ENCODE measurements at regions not wholly inside any gene's neighbourhood (a gene's known extent, or its start where the extent isn't known, plus 50 kb on each side); places are given as distances from the start of the nearest gene placed in this dataset.

DNA sequence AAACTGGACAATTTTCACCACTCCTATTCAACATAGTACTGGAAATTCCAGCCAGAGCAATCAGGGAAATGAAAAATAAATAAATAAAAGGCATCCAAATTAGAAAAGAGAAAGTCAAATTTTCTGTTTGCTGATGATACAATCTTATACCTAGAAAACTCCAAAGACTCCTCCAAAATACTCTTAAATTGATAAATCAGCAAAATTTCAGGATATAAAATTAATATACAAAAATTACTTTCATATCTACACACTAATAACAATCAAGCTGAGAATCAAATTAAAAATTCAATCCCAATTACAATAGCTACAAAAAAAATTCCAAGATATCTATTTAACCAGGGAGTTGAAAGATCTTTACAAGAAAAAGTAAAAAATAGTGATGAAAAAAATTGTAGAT, 651.9 kb downstream of the DTWD2 start:
- H3K27ac ChIP-seq (ENCODE audit: low read length) = no peak overlapping the region
- no peaks in the 10 kb centered on the region for H3K79me2 ChIP-seq (replicated peaks; ENCODE audit: insufficient read depth, low read length)
- no peaks in the 10 kb centered on the region for H3K9me2 ChIP-seq (ENCODE audit: insufficient read depth, low read length)
- H3K4me2 ChIP-seq (ENCODE audit: low read length) = no peak overlapping the region
- H3K9me3 ChIP-seq (ENCODE audit: low read length) = no peaks in the 10 kb centered on the region
- no peaks in the 10 kb centered on the region for H3F3A ChIP-seq (ENCODE audit: insufficient read depth, low read length, poor library complexity, severe bottlenecking)
- no peak overlapping the region for H3K9ac ChIP-seq (ENCODE audit: low read length)
- H2AFZ ChIP-seq (ENCODE audit: low read depth, low read length) = no peak overlapping the region
- TF ChIP-seq MXI1 (conservative IDR thresholded peaks at IDR 0.05; ENCODE audit: poor library complexity, severe bottlenecking) (no peak), EP300 (conservative IDR thresholded peaks at IDR 0.05; ENCODE audit: poor library complexity, severe bottlenecking) (no peak), EZH2 (IDR thresholded peaks at IDR 0.05; ENCODE audit: borderline replicate concordance, insufficient read depth, low read length, poor library complexity, severe bottlenecking) (no peak), POLR2AphosphoS5 (IDR thresholded peaks at IDR 0.05) (no peak), SMC3 (conservative IDR thresholded peaks at IDR 0.05; ENCODE audit: poor library complexity) (no peak), TAF1 (IDR thresholded peaks at IDR 0.05; ENCODE audit: low read depth) (no peak), RAD21 (conservative IDR thresholded peaks at IDR 0.05) (no peak)
- TF ChIP-seq, protein P1, sequence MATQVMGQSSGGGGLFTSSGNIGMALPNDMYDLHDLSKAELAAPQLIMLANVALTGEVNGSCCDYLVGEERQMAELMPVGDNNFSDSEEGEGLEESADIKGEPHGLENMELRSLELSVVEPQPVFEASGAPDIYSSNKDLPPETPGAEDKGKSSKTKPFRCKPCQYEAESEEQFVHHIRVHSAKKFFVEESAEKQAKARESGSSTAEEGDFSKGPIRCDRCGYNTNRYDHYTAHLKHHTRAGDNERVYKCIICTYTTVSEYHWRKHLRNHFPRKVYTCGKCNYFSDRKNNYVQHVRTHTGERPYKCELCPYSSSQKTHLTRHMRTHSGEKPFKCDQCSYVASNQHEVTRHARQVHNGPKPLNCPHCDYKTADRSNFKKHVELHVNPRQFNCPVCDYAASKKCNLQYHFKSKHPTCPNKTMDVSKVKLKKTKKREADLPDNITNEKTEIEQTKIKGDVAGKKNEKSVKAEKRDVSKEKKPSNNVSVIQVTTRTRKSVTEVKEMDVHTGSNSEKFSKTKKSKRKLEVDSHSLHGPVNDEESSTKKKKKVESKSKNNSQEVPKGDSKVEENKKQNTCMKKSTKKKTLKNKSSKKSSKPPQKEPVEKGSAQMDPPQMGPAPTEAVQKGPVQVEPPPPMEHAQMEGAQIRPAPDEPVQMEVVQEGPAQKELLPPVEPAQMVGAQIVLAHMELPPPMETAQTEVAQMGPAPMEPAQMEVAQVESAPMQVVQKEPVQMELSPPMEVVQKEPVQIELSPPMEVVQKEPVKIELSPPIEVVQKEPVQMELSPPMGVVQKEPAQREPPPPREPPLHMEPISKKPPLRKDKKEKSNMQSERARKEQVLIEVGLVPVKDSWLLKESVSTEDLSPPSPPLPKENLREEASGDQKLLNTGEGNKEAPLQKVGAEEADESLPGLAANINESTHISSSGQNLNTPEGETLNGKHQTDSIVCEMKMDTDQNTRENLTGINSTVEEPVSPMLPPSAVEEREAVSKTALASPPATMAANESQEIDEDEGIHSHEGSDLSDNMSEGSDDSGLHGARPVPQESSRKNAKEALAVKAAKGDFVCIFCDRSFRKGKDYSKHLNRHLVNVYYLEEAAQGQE (IDR thresholded peaks at IDR 0.05; ENCODE audit: borderline replicate concordance) = no peak
- TF ChIP-seq, protein P2, sequence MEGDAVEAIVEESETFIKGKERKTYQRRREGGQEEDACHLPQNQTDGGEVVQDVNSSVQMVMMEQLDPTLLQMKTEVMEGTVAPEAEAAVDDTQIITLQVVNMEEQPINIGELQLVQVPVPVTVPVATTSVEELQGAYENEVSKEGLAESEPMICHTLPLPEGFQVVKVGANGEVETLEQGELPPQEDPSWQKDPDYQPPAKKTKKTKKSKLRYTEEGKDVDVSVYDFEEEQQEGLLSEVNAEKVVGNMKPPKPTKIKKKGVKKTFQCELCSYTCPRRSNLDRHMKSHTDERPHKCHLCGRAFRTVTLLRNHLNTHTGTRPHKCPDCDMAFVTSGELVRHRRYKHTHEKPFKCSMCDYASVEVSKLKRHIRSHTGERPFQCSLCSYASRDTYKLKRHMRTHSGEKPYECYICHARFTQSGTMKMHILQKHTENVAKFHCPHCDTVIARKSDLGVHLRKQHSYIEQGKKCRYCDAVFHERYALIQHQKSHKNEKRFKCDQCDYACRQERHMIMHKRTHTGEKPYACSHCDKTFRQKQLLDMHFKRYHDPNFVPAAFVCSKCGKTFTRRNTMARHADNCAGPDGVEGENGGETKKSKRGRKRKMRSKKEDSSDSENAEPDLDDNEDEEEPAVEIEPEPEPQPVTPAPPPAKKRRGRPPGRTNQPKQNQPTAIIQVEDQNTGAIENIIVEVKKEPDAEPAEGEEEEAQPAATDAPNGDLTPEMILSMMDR (IDR thresholded peaks at IDR 0.05; ENCODE audit: poor library complexity, severe bottlenecking) = no peak
- no peak overlapping the region for H3K4me3 ChIP-seq (ENCODE audit: low read length)
- no peaks in the 10 kb centered on the region for H4K20me1 ChIP-seq (ENCODE audit: insufficient read depth)
- no peaks in the 10 kb centered on the region for H3K27me3 ChIP-seq (ENCODE audit: insufficient read depth, low read depth, low read length)
- H3K36me3 ChIP-seq (ENCODE audit: insufficient read depth, low read length) = no peaks in the 10 kb centered on the region

DNA sequence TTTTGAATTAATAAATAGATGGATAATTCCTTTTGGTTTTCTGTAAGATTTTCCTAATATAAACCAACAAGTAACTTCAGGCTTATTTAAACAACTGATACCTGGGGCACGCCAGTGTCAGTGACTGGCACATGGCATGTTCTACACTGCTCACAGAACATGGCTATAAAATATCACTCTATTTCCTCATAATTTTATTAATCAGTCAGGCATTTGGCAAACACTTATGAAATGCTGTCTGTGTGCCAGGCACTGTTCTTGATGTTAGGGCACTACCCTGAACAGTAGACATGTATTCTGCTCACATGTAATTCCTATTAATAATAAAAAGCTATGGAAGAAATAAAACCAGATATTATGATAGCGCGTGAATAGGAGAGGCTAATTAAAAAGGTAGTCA, 661.0 kb downstream of the DTWD2 start:
- Histone ChIP-seq H3K27me3 (ENCODE audit: insufficient read depth, low read depth, low read length) (no peaks in the 10 kb centered on the region), H3K9ac (ENCODE audit: low read length) (no peak overlapping the region), H3K9me2 (ENCODE audit: insufficient read depth, low read length) (no peaks in the 10 kb centered on the region), H2AFZ (ENCODE audit: low read depth, low read length) (no peak overlapping the region), H3K9me3 (ENCODE audit: low read length) (peaks cover 3% of the 10 kb centered on the region), H3F3A (ENCODE audit: insufficient read depth, low read length, poor library complexity, severe bottlenecking) (no peaks in the 10 kb centered on the region), H3K27ac (ENCODE audit: low read length) (no peak overlapping the region), H3K4me2 (ENCODE audit: low read length) (no peak overlapping the region), H3K79me2 (replicated peaks; ENCODE audit: insufficient read depth, low read length) (no peaks in the 10 kb centered on the region), H3K36me3 (ENCODE audit: insufficient read depth, low read length) (no peaks in the 10 kb centered on the region), H3K4me3 (ENCODE audit: low read length) (no peak overlapping the region), H4K20me1 (ENCODE audit: insufficient read depth) (no peaks in the 10 kb centered on the region)
- TF ChIP-seq EZH2 (IDR thresholded peaks at IDR 0.05; ENCODE audit: borderline replicate concordance, insufficient read depth, low read length, poor library complexity, severe bottlenecking) (no peak), EP300 (conservative IDR thresholded peaks at IDR 0.05; ENCODE audit: poor library complexity, severe bottlenecking) (no peak), RAD21 (conservative IDR thresholded peaks at IDR 0.05) (no peak), TAF1 (IDR thresholded peaks at IDR 0.05; ENCODE audit: low read depth) (no peak), SMC3 (conservative IDR thresholded peaks at IDR 0.05; ENCODE audit: poor library complexity) (no peak), POLR2AphosphoS5 (IDR thresholded peaks at IDR 0.05) (no peak), MXI1 (conservative IDR thresholded peaks at IDR 0.05; ENCODE audit: poor library complexity, severe bottlenecking) (no peak)
- TF ChIP-seq, protein P2 (IDR thresholded peaks at IDR 0.05; ENCODE audit: poor library complexity, severe bottlenecking) = no peak
- TF ChIP-seq, protein P1 (IDR thresholded peaks at IDR 0.05; ENCODE audit: borderline replicate concordance) = no peak
